AG04450 (cell line): ENCODE measurements at regions not wholly inside any gene's neighbourhood (a gene's known extent, or its start where the extent isn't known, plus 50 kb on each side); places are given as distances from the start of the nearest gene placed in this dataset.

Experiments used
- CTCF ChIA-PET: fragments of 300-600, 350-600 bp; formaldehyde crosslinking; extraction: SDS; loops from one replicate; lab custom pipeline; 2022; ENCODE audit warnings: antibody characterized with exemption, inconsistent platforms; lab: Charles Lee
- POLR2A ChIA-PET: fragments of 350-600 bp; formaldehyde crosslinking; extraction: SDS; loops from one replicate; lab custom pipeline; 2021; ENCODE audit warnings: antibody characterized with exemption, inconsistent platforms; lab: Yijun Ruan, JAX
- DNase-seq: peaks from one replicate; pipeline ENCODE4 v3.0.0-alpha.2; 2011; ENCODE audit warnings: low read depth, low spot score
- H3K27ac ChIP-seq: one replicate; pipeline ENCODE4 v1.5.1; 2012; ENCODE audit warnings: low read depth, low read length, control low read depth
- H3K27me3 ChIP-seq: one replicate; pipeline ENCODE4 v1.6.0; 2012; ENCODE audit warnings: low read length; ENCODE audit not compliant: control insufficient read depth, insufficient read depth
- H3K4me3 ChIP-seq: 2 replicates; pipeline ENCODE4 v1.5.1; 2011; ENCODE audit warnings: mild to moderate bottlenecking, low read depth, low read length, control low read depth
- H3K9me3 ChIP-seq: 2 replicates; pipeline ENCODE4 v1.5.1; 2012; ENCODE audit warnings: low read length; ENCODE audit not compliant: control insufficient read depth, insufficient read depth
- CTCF ChIP-seq: IDR thresholded peaks from 2 replicates; pipeline ENCODE4 v1.5.1; 2011; ENCODE audit warnings: low read depth, low read length, control low read depth, inconsistent platforms

- no peak for TF ChIP-seq CTCF
- Histone ChIP-seq H3K27ac (no peak overlapping the region), H3K27me3 (no peaks in the 10 kb centered on the region), H3K4me3 (no peak overlapping the region), H3K9me3 (no peaks in the 10 kb centered on the region)
- no peak for DNase-seq
- ChIA-PET CTCF (interaction anchor here (0.9 kb wide), 1 partner anchor 418 kb away, joined by 3 read pairs; no protein-coding TSS in a partner anchor), POLR2A (no interaction called here)
Observed at GRCh38 chr13:74778946-74779345, 644.7 kb upstream of the KLF12 start.

GRCh38 chr13:74778087-74778486 lies 643.9 kb upstream of the KLF12 start:
- ChIA-PET CTCF (no interaction called here), POLR2A (no interaction called here)
- no peak overlapping the region for H3K27ac ChIP-seq
- H3K4me3 ChIP-seq = no peak overlapping the region
- no peaks in the 10 kb centered on the region for H3K9me3 ChIP-seq
- DNase-seq = no peak
- no peak for TF ChIP-seq CTCF
- no peaks in the 10 kb centered on the region for H3K27me3 ChIP-seq

- no peak overlapping the region for H3K4me3 ChIP-seq
- ChIA-PET CTCF (interaction anchor here (0.8 kb wide), 1 partner anchor 25 kb away, joined by 3 read pairs; no protein-coding TSS in a partner anchor), POLR2A (no interaction called here)
- no peak for DNase-seq
- no peaks in the 10 kb centered on the region for H3K9me3 ChIP-seq
- H3K27me3 ChIP-seq = no peaks in the 10 kb centered on the region
- no peak overlapping the region for H3K27ac ChIP-seq
- TF ChIP-seq CTCF = no peak
Observed at GRCh38 chr13:74774264-74774663, 640.1 kb upstream of the KLF12 start.

- no peaks in the 10 kb centered on the region for H3K9me3 ChIP-seq
- ChIA-PET CTCF (no interaction called here), POLR2A (no interaction called here)
- DNase-seq = no peak
- no peak for TF ChIP-seq CTCF
- no peak overlapping the region for H3K4me3 ChIP-seq
- no peaks in the 10 kb centered on the region for H3K27me3 ChIP-seq
- H3K27ac ChIP-seq = no peak overlapping the region
Observed at GRCh38 chr13:74773248-74773647, 639.0 kb upstream of the KLF12 start.

- H3K4me3 ChIP-seq = no peak overlapping the region
- POLR2A ChIA-PET = no interaction called here
- H3K9me3 ChIP-seq = no peaks in the 10 kb centered on the region
- H3K27me3 ChIP-seq = no peaks in the 10 kb centered on the region
- TF ChIP-seq CTCF = no peak
- H3K27ac ChIP-seq = peak overlapping the region; percentile 73
- CTCF ChIA-PET = no interaction called here
- no peak for DNase-seq
Observed at GRCh38 chr13:74771964-74772363, 637.8 kb upstream of the KLF12 start.
